Activated CD4-positive, alpha-beta T cell treated with anti-CD3 and anti-CD28 coated beads, Interleukin-2, amount 50 U/mL, for 4 hours (primary cell): ENCODE measurements at regions not wholly inside any gene's neighbourhood (a gene's known extent, or its start where the extent isn't known, plus 50 kb on each side); places are given as distances from the start of the nearest gene placed in this dataset.

ENCODE experiments used
- DNase-seq, 2 experiments: peaks; one replicate each; pipeline ENCODE4 v3.0.0-alpha.2; 2020

DNA sequence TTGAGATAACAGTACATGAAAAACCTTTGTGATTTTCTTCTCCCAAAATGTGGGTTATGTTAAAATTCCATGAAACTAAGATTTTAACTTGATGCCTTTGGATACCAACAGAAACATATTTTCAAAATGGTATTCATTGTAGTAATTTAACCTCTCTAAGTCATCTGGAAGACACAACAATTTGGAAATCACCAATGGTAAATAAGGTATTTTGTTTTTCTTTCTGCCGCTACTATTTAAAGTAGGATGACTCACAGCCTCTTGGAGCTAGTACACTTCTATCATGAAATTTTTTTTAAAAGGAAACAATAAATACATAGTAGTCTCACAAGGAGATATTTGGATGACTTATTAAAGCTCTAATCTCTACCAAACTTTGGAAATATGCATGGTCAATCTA lies 291.6 kb upstream of the VEPH1 start:
- no peak for DNase-seq

DNA sequence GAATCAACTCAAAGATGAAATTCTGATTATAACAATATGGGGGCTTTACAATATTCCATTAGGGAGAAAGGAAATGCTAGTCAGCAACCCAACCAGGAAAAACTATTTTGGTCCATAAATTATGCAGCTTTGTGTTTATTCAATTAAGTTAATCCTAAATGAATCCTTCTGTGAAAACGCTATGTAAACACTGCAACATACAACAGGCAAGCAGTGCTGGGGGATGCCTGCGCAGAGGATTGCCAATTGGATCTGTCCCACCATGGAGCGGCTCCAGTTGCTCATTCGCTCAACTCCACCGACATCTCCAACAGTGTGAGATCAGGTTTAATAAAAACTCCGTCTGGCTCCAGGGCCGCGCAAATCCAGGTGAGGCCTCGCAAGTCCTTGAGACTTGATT lies 290.5 kb upstream of the VEPH1 start:
- DNase-seq: no peak

DNA sequence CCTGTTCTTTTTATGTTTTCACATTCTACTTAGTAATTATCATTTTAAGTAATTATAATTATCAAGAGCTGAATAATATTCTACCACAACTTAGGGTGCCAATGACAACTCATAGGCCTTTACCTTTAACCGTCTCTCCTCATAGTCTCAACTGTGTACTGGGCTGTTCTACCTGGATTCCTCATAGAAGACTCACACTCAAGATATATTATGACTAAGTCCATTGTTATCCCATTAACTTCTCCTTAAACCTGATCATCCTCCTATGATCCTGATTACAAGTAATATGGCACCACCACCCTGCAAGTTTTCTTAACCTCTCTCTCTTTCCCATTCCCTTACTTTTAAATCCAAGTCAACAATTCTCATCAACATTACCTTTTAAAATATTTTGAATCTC lies 285.9 kb upstream of the VEPH1 start:
- DNase-seq: no peak

DNA sequence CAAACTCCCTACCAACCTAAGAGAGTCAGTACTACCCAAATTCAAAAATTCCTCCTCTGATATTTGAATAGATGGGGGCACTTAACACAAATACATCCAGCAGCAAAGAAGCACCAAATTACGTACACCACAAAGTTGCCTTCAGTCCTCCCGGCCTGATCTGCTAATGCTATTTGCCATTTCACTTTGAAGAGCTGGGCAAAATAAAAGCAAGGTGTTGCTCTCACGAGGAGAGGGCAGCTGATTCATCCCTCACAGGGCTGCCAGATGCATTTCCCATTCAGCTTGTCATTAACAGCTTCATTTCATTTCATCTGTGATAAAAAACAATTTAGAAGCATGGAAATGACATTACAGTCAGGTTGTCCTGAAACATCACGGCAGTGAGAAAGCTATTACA lies 283.4 kb upstream of the VEPH1 start:
- no peak for DNase-seq

DNA sequence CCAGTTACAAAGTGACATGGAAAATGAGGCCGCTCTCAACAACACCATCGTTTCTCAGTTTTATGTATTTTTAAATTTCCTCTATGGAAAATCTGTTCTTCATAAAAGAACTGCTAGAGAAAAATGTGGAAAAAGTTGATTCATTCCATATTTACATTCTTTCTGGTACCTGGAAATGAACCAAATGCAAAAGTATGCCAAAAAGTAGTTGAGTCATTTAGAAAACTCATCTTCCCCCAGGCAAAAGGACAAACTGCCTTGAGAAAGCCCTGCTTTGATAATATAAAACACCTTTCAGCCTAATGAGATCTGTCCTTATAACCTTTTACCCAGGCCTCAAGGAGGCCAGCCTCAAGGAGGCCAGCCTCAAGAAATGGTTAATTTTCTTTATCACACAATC lies 283.0 kb upstream of the VEPH1 start:
- no peak for DNase-seq

DNA sequence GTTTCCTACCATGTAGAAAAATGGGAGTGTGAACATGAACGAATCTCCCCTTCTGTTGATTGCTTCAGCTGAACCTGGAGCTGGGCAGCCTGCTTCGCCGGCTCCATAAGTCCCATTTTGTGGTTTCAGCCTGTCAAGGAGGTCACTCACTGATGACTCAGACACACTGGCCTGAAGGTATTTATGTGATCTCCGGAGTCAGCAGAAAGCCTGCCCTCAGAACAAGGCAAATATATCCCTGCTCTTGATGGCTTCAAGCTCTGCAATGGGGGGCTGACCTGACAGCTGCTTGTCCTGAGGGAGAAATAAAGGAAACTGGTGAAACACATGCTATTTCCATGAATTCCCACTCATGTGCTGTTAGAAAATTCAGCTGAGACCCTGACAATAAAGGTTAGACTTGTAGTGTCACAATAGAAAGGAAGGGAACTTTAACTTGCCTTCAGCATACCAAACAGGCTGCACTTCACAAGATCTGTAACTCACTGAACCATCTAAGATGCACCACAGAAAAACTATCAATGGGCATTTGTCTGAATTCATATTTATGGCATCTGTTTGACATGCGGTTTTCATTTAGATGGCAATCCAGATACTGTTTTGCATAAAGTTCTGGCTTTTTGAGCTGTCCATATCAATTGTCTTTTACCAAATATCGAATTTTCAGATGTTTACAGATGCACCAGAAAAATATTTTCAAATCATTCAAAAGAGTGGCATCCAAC lies 282.0 kb upstream of the VEPH1 start:
- DNase-seq: no peak

DNA sequence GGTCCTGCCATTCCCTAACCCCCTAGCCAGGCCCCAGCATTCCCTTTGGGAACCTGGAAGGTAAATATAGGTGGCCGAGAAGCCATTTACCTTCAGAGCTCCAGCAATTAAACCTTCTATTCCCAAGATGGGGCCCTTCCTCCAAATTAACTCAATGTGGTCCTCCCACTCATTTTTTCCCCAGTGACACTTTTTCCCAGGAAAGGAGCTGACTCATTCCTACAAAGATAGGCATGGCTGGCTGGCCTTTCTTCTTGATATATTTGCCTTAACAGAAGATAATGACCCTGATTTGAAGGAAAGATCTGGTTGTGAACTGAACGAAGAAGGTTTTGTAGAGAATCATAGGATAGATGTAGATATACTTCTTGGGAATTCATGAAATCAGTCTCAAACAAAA lies 279.0 kb upstream of the VEPH1 start:
- no peak for DNase-seq

DNA sequence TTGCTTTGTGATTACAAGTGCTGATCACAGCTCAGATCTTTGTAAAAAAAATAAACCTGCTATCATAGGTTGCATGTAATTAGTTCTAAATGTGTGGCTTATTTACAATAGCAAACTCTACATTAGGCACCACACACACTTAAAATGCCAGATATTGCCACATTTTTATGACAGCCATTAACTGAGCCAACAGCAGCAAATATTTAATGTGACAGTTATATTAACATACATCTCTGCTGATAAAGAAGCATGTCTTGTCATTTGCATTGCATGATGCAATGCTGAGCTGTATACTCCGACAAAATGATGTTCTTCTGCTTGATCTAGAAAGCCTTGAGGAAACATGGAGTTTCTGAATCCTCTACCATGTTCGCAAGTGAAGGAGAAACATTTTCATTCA lies 273.6 kb upstream of the VEPH1 start:
- DNase-seq: no peak

DNA sequence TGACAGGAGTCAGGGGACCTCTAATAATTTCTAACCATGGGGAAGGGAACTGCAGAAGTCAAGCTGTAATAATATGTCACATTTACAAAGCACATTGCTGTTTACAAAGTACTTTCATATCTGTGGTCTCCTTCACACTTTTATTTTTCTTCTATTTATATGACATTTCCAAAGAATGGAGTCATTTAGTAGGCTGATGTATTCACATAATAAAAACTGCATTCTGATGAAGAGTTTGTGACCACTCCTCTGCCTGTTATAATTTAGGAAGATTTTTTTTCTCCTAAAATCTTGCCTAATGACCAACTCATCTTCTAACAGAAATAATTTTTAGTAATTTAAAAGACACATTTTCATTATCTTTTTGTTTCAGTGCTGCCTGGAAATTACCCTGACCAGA lies 272.2 kb upstream of the VEPH1 start:
- DNase-seq: no peak

DNA sequence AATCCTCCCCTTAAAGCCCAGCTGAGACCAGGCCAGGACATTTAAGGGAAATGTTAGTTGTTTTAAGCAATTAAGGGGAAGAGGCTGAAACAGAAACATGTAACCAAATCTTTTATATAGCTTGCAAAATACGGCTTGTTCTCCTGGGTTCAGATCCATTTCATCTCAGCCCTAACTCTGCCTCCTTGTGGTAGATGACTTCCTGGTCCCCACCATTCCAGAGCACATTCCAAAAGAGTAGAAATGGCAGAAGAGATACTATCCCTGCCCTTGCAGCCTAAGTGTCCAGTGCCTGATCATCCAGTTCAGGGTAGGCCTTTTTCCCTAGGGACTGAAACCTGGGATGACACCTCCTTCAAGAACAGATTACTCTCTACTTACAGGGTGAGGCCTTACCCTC lies 266.2 kb upstream of the VEPH1 start:
- no peak for DNase-seq

DNA sequence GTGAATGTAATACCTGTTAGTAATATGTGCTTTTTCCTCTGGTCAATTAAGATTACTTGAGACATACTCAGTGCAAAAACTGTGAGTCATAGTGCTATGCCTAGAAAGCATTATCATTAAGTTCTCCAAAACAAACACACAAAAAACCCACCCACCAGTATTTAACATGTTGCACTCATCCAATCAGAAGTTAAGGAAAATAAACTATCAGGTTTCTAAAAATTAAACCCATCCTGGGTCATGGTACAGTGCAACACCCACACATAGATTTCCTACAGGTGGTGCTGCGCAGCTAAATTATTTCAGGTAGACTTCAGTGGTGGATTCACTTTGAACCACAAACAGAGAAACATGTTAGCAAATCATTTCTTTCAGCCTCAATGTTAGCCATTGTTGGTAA lies 264.4 kb upstream of the VEPH1 start:
- DNase-seq: no peak

DNA sequence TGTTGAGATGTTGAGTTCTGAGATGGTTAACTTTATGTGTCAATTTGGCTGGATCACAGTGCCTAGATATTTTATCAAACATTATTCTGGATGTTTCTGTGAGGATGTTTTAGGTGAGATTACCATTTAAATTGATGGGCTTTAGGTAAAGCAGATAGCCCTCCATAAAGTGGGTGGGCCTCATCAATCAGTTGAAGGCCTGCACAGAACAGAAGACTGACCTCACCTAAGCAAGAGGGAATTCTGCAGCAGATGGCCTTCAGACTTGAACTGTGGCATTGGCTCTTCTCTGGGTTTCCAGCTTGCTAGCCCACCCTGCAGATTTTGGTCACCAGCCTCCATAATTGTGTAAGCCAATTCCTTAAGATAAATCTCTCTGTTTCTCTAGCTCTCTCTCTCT lies 260.4 kb upstream of the VEPH1 start:
- no peak for DNase-seq

DNA sequence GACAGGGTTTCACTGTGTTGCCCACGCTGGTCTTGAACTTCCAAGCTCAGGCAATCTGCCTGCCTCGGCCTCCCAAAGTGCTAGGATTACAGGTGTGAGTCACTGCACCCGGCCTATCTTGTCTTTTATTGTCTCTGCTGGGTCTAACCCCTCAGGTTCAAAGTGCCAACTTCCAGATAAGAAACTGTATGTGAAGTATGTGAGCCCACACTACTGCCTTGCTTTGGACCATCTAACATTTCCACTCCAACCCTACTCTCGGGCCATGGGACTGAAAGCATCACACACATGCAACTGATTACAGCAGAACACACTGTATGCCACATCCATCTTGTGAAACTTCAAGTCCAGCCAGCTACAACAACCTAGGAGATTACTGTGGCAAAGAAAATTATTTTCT lies 256.1 kb upstream of the VEPH1 start:
- DNase-seq: no peak

DNA sequence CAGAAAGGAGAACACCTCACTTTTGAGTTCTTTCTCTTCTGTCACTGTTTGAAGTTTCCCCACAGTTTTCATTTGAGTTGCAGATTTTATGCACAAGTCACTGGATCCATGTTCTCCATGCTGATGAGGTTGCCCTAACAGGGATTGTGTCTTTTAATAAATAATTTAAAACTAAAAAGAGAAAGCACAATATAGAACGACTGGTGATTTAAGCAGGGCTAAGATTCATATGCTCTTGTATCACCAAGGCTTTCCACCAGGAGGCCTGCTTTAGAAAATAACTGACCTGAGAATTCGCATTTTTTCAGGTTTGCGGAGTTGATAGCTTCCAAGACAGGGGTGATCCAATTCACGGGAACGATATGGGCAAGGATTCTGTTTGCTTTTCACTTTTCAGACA lies 252.0 kb upstream of the VEPH1 start:
- DNase-seq: no peak

DNA sequence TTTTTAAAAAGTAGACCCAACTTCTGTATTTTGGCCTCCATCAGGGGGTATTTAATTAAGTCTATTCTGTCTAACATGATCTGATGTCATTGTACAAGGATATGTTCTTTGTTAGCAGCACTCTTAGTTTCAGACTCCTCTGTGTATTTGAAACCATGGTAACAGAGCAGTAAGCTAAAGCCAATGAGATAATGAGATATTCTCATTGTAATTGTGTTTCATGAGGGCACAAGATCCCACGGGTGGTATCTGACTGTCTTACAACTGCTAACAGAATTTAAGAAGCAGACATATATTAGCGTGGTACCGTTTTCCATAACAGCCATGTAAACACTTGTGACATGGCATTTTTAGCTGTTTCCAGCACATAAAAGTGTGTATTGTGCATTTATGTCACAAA lies 251.2 kb upstream of the VEPH1 start:
- no peak for DNase-seq

DNA sequence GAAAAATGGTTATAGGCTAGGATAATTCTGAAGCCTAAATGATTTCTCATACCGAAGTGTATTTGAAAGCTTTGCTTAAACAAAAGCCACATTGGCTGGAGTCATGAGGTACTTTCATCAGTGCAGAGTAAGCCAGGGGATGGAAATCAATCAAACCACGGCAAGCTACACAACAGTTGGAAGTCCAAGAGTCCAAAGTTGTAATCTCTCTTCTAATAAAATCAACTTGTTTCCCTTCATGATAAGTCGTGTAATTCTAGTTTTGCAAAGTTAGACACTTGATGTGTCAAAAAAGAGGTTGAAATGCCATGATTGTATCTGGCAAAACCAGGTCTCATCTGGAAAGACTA lies 250.5 kb upstream of the VEPH1 start:
- DNase-seq: no peak

DNA sequence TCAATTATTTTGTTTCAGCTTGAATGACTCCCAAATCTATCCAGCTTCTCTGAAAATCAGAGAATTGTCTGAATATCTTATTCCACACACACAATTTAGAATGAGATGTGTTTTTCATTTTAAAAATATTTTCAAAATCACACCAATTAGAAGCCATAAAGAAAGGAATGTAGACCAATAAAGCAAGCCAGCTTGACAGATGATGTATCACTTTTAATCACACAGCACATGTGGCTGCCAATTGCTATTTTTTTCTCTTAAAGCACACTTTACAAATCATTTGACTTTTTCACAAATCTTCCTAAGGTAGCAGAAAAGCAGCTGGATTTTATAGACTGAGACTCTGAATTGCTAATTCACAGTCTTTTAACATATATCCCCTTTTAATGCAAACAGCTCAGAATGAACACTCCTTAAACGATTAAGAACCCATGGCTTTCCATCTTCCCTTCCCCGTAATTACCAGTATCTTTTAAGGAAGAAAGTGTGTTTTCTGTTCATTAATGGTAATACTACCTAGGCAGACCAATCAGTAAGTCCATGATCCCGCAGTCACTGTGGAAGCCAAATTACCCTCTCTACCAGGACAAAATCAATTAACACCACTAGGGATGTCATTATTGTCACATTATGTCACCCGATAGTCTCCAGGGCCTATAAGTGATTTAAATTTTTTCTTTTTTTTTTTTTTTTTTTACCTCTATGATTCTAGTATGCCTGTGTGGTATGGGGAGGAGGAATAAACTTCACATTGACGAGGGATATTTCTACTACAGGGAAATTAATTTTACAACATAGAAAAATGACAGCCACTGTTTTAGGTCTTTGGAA lies 250.0 kb upstream of the VEPH1 start:
- no peak for DNase-seq

DNA sequence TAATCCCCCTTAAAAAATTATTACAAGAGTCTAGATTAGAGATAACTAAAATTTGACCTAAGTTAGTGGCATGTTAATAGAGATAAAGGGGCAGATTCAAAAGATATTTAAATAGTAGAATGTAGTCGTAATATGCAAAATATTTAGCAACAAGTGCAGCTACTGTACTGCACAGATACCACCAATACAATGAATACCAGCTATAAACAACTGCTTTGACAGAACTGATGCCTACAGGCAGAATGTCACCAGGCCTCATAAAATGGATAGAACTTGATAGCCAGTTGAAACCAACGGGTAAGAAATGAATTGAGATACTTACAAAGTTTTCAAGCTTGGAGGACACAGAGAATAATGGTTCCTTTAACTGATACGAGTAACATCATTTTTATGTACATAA lies 249.3 kb upstream of the VEPH1 start:
- no peak for DNase-seq

DNA sequence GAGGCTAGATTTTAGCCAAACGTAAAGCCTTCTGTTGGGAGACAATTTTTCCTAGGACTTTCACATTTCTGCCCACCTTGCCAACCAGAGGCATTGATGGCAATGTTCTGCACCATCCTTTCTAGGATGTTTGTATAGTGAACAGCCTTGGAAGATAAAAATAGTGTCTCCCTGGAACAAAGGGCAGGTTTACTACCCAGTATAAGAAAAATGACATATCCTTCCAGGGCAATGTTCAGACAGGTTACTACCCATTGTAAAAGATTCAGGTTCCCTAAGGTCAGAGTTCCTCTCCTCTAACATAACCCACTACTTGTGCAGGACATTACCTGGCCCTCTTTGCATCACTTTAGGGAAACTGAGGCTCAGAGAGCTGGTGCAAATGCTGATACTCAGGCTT lies 248.2 kb upstream of the VEPH1 start:
- DNase-seq: no peak

DNA sequence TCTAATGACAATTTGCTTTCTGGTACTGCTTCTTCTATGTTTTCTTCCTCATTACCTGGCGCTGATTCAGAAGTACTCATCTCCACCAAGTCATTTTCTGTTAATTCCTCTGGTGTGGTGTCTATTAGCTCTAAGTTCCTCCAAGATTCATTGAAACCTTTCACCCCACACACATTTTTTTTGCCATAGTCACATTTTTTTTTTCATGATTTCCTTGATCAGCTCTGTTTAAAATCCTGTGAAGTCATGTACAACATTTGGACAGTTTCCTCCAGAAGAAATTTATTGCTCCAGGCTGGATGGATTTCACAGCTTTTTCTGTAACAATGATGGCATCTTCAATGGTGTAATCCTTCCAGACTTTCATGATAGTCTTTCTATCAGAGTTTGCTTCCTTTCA lies 243.2 kb upstream of the VEPH1 start:
- DNase-seq: no peak

DNA sequence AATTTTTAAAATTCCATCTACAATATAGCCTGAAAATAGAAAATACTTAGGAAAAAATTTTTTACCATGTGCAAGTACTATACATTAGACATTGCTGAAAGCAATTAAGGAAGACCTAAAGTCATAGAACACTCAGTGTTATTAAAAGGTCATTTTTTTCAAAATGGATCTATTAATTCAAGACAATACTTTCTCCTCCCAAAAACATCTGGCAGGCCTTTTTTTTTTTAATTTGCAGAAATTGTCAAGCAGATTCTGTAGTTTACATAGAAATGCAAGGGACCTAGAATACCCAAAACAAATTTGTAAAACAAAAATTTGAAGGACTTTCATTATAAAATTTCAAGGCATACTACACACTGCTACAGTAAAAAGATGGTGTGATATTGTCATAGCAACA lies 238.4 kb upstream of the VEPH1 start:
- DNase-seq: no peak

DNA sequence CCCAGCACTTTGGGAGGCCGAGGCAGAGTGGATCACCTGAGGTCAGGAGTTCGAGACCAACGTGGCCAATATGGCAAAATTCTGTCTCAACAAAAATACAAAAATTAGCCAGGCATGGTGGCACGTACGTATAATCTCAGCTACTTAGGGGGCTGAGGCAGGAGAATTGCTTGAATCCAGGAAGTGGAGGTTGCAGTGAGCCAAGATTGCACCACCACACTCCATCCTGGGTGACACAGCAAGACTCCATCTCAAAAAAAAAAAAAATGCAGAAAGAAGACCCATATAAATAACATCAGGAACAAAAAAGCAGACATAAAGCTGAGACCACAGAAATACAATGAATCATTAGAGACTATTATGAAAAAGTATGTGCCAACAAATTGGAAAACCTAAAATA lies 235.2 kb upstream of the VEPH1 start:
- DNase-seq: no peak

DNA sequence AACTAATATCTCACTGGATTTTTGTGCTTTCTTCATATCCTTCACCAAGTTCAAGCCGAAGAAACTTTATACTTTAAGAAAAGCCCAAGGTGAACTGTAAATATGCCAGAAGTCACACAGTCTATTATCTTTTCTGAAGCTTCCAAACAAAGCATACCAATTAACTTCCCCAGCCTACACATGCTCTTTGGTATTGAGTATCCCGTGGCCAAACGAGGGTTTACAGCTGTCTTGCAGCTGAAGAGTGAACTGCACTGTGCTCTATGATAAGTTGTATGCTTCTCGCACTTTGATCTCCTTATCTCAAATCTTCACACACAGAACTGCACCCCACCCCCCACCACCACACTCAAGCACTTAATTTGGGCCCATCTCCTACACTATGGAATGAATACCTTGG lies 215.6 kb upstream of the VEPH1 start:
- DNase-seq: no peak

DNA sequence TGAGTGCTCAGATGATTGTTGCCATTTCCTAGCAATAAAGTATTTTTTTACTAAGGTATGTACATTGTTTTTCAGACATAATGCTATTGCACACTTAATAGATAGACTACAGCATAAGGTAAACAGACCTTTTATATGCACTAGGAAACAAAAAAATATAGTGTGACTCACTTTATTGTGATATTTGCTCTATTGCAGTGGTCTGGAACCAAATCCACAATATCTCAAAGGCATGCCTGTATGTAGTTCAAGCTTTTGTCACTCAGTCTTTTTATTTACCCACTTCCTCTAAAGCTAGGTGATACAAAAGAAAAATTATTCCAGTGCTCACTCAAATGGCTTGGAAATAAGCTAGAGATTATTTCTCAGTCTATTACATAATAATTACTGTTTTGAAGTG lies 209.9 kb upstream of the VEPH1 start:
- DNase-seq: no peak

DNA sequence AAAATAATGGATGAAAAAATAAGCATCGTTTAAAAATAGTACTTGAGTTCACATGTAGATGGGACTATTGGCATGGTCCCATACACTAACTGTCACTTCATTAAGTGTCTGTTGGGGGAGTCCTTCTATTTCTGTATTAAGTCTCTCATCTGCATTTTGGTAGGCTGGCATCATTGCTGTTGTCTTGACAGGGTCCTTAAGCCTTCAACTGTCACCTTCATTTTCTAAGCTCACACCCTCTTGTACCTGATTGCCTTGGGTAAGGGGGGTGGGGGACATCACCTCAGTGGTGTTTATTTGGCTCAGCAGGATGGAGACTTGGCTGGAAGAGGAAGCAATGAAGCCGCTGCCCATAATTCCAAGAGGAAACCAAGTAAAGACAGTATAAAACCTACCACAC lies 202.0 kb upstream of the VEPH1 start:
- no peak for DNase-seq
